GM12878 (cell line): ENCODE measurements at regions not wholly inside any gene's neighbourhood (a gene's known extent, or its start where the extent isn't known, plus 50 kb on each side); places are given as distances from the start of the nearest gene placed in this dataset.

Experiments
- CTCF ChIP-seq, 3 experiments: IDR thresholded peaks in 2 of 3; conservative IDR thresholded peaks in 1 of 3; 2 replicates each; pipeline ENCODE4 v1.5.1; 2011; ENCODE audit warnings: low read depth in 3 of 3, low read length in 3 of 3, mild to moderate bottlenecking in 3 of 3, control low read depth in 2 of 3, moderate library complexity in 2 of 3, inconsistent platforms in 1 of 3, mixed read lengths in 1 of 3; ENCODE audit not compliant: control insufficient read depth in 2 of 3, insufficient read depth in 1 of 3; ENCODE audit errors: extremely low read depth in 1 of 3
- ETV6 ChIP-seq, 2 experiments: fragments of 450-650 bp in 1 of 2; IDR thresholded peaks in 1 of 2; conservative IDR thresholded peaks in 1 of 2; 2 replicates each; pipeline ENCODE4 v1.6.1; 2014; ENCODE audit warnings: antibody characterized with exemption in 1 of 2, borderline replicate concordance in 1 of 2, low read depth in 1 of 2, mild to moderate bottlenecking in 1 of 2, moderate library complexity in 1 of 2
- EZH2 ChIP-seq: IDR thresholded peaks from 2 replicates; pipeline ENCODE4 v1.6.1; 2012; ENCODE audit warnings: low read depth, mild to moderate bottlenecking, control low read depth, inconsistent platforms, low read length, borderline replicate concordance; ENCODE audit not compliant: control insufficient read depth
- HDAC6 ChIP-seq: fragments of 200-600 bp; sonication (generic); IDR thresholded peaks from one replicate; pipeline ENCODE4 v1.8.0; 2017; ENCODE audit warnings: antibody characterized with exemption; ENCODE audit not compliant: unreplicated experiment
- RAD21 ChIP-seq: IDR thresholded peaks from 2 replicates; pipeline ENCODE4 v1.6.1; 2011; ENCODE audit warnings: mild to moderate bottlenecking, low read depth, low read length, moderate library complexity; ENCODE audit not compliant: insufficient read depth
- SIN3A ChIP-seq: IDR thresholded peaks from 2 replicates; pipeline ENCODE4 v1.6.1; 2012; ENCODE audit warnings: low read depth, low read length, improper control_type of control experiment

GRCh38 chr11:112566124-112566523 is 305.5 kb upstream of the PLET1 start:
- TF ChIP-seq SIN3A (no peak), CTCF (IDR thresholded peaks at IDR 0.05 in 2 of 3, conservative IDR thresholded peaks at IDR 0.05 in 1 of 3; ENCODE audit: control insufficient read depth in 2 of 3, extremely low read depth in 1 of 3, insufficient read depth in 1 of 3, low read depth in 3 of 3, low read length in 3 of 3) (no peak), RAD21 (no peak), ETV6 (conservative IDR thresholded peaks at IDR 0.05 in 1 of 2, IDR thresholded peaks at IDR 0.05 in 1 of 2; ENCODE audit: borderline replicate concordance in 1 of 2, low read depth in 1 of 2) (no peak), EZH2 (no peak), HDAC6 (no peak)
